Transverse colon (tissue), 4 donors: ENCODE measurements at regions not wholly inside any gene's neighbourhood (a gene's known extent, or its start where the extent isn't known, plus 50 kb on each side); places are given as distances from the start of the nearest gene placed in this dataset.

Experiments
- CTCF ChIP-seq, 5 experiments: fragments of 200-600 bp in 3 of 5; fragments of 450-650 bp in 2 of 5; sonication (generic) in 3 of 5; IDR thresholded peaks; 1 replicate in 2 of 5; 2 replicates in 3 of 5; pipeline ENCODE4 v1.5.1; 2016 to 2017; ENCODE audit warnings: antibody characterized with exemption in 5 of 5, inconsistent platforms in 3 of 5, mild to moderate bottlenecking in 2 of 5, moderate library complexity in 1 of 5
- EP300 ChIP-seq: sonication (generic); formaldehyde crosslinking; IDR thresholded peaks from one replicate; pipeline ENCODE4 v1.6.1; 2017; ENCODE audit warnings: antibody characterized with exemption, low read depth
- POLR2A ChIP-seq: fragments of 450-650 bp; IDR thresholded peaks from one replicate; pipeline ENCODE4 v1.6.1; 2016; ENCODE audit warnings: antibody characterized with exemption, mild to moderate bottlenecking, moderate library complexity
- POLR2AphosphoS5 ChIP-seq, 3 donors: sonication (generic); formaldehyde crosslinking; IDR thresholded peaks; one replicate each; pipeline ENCODE4 v1.6.1; 2016; ENCODE audit warnings: antibody characterized with exemption in 3 of 3

- TF ChIP-seq CTCF (IDR thresholded peaks at IDR 0.05) (no peak), EP300 (no peak), POLR2A (no peak), POLR2AphosphoS5 (IDR thresholded peaks at IDR 0.05) (no peak)
Measured at GRCh38 chr6:86030875-86031274, 388.2 kb upstream of the SYNCRIP start.
